H1 (cell line): ENCODE measurements at regions not wholly inside any gene's neighbourhood (a gene's known extent, or its start where the extent isn't known, plus 50 kb on each side); places are given as distances from the start of the nearest gene placed in this dataset.

ENCODE experiments used
- CTCF ChIA-PET: fragments of 300-600 bp; sonication (Branson Sonifier 250); formaldehyde crosslinking; loops from one replicate; lab custom pipeline; 2021; ENCODE audit not compliant: partially characterized antibody; lab: Charles Lee
- POLR2A ChIA-PET: fragments of 300-600 bp; sonication (Branson Sonifier 250); formaldehyde crosslinking; loops from one replicate; lab custom pipeline; 2021; ENCODE audit warnings: inconsistent platforms; ENCODE audit not compliant: partially characterized antibody; lab: Charles Lee
- DNase-seq, 2 experiments: peaks; one replicate each; pipeline versions ENCODE4 v3.0.0 to v3.0.0-alpha.2; 2010 to 2022; ENCODE audit warnings: low spot score in 2 of 2, low read depth in 1 of 2, mixed read lengths in 1 of 2
- FAIRE-seq: peaks from 2 replicates; lab custom pipeline; 2011; peaks lifted over from hg19 to GRCh38; lab: Jason Lieb, UNC
- H2AFZ ChIP-seq: 2 replicates; pipeline ENCODE4 v1.8.1; 2012; ENCODE audit warnings: low read length, inconsistent platforms
- H2AK5ac ChIP-seq: 2 replicates; pipeline ENCODE4 v1.6.1; 2013; ENCODE audit warnings: low read depth, low read length
- H2BK120ac ChIP-seq: replicated peaks from 2 replicates; pipeline ENCODE3; 2013; ENCODE audit warnings: low read depth, low read length, inconsistent platforms
- H2BK12ac ChIP-seq: 2 replicates; pipeline ENCODE4 v1.6.1; 2013; ENCODE audit warnings: low read depth, low read length
- H2BK15ac ChIP-seq: 2 replicates; pipeline ENCODE4 v1.6.1; 2013; ENCODE audit warnings: low read length
- H2BK20ac ChIP-seq: 2 replicates; pipeline ENCODE4 v1.6.1; 2013; ENCODE audit warnings: low read length
- H2BK5ac ChIP-seq: 2 replicates; pipeline ENCODE4 v1.6.1; 2013; ENCODE audit warnings: low read depth, low read length
- H3K14ac ChIP-seq: 2 replicates; pipeline ENCODE4 v1.6.1; 2013; ENCODE audit warnings: inconsistent platforms; ENCODE audit not compliant: insufficient read length
- H3K18ac ChIP-seq: 2 replicates; pipeline ENCODE4 v1.6.1; 2013; ENCODE audit warnings: low read length; ENCODE audit errors: extremely low read depth
- H3K23ac ChIP-seq: 2 replicates; pipeline ENCODE4 v1.6.1; 2013; ENCODE audit warnings: inconsistent platforms; ENCODE audit not compliant: insufficient read length
- H3K23me2 ChIP-seq: 2 replicates; pipeline ENCODE4 v1.6.1; 2013; ENCODE audit warnings: low read depth, low read length
- H3K27ac ChIP-seq: 2 replicates; pipeline ENCODE4 v1.6.1; 2011; ENCODE audit warnings: low read depth, low read length, inconsistent platforms
- H3K27me3 ChIP-seq, 4 experiments: replicated peaks in 1 of 4; 1 replicate in 1 of 4; 2 replicates in 3 of 4; pipeline versions ENCODE4 v1.6.1 to v1.8.1; 2011 to 2013; ENCODE audit warnings: low read length in 3 of 4, mild to moderate bottlenecking in 3 of 4, inconsistent platforms in 2 of 4, mixed read lengths in 2 of 4, moderate library complexity in 1 of 4; ENCODE audit not compliant: control insufficient read depth in 3 of 4, insufficient read depth in 3 of 4; ENCODE audit errors: extremely low read depth in 1 of 4
- H3K36me3 ChIP-seq, 4 experiments: 2 replicates each; pipeline versions ENCODE4 v1.6.1 to v1.8.1; 2011 to 2013; ENCODE audit warnings: mild to moderate bottlenecking in 4 of 4, low read length in 3 of 4, moderate library complexity in 2 of 4, control low read depth in 1 of 4, inconsistent platforms in 1 of 4; ENCODE audit not compliant: insufficient read depth in 4 of 4, control insufficient read depth in 2 of 4
- H3K4ac ChIP-seq: replicated peaks from 2 replicates; pipeline ENCODE3; 2013; ENCODE audit warnings: low read length, low read depth, mixed read lengths, inconsistent platforms; ENCODE audit not compliant: insufficient read length
- H3K4me1 ChIP-seq, 4 experiments: replicated peaks in 1 of 4; 1 replicate in 1 of 4; 2 replicates in 3 of 4; pipeline versions ENCODE4 v1.6.1 to v1.8.1; 2011 to 2013; ENCODE audit warnings: low read length in 3 of 4, inconsistent platforms in 2 of 4, mixed read lengths in 1 of 4; ENCODE audit not compliant: insufficient read depth in 4 of 4, control insufficient read depth in 3 of 4
- H3K4me2 ChIP-seq, 2 experiments: 2 replicates each; pipeline versions ENCODE4 v1.6.1 to v1.8.1; 2011 to 2013; ENCODE audit warnings: low read depth in 2 of 2, low read length in 2 of 2, control low read depth in 1 of 2, inconsistent platforms in 1 of 2, mild to moderate bottlenecking in 1 of 2; ENCODE audit not compliant: insufficient read depth in 1 of 2
- H3K4me3 ChIP-seq, 4 experiments: fragments of 200-600, 300-600 bp in 1 of 4; sonication (generic), shearing (Covaris generic), sonication (Bioruptor Twin) in 1 of 4; 2 replicates each; pipeline versions ENCODE4 v1.5.1 to v1.8.1; 2011 to 2016; ENCODE audit warnings: low read length in 4 of 4, low read depth in 3 of 4, control low read depth in 2 of 4, inconsistent platforms in 2 of 4, mild to moderate bottlenecking in 2 of 4, mixed read lengths in 1 of 4, moderate library complexity in 1 of 4; ENCODE audit not compliant: insufficient read depth in 2 of 4; ENCODE audit errors: extremely low read depth in 1 of 4
- H3K56ac ChIP-seq: replicated peaks from 2 replicates; pipeline ENCODE3; 2013; ENCODE audit warnings: low read depth, mild to moderate bottlenecking, mixed read lengths, low read length, inconsistent platforms; ENCODE audit not compliant: insufficient read length
- H3K79me1 ChIP-seq: 2 replicates; pipeline ENCODE4 v1.6.1; 2013; ENCODE audit warnings: low read depth, low read length, control low read depth
- H3K79me2 ChIP-seq, 2 experiments: 2 replicates each; pipeline versions ENCODE4 v1.6.1 to v1.8.1; 2012 to 2013; ENCODE audit warnings: low read length in 2 of 2, mild to moderate bottlenecking in 2 of 2, inconsistent platforms in 1 of 2; ENCODE audit not compliant: insufficient read depth in 2 of 2, control insufficient read depth in 1 of 2
- H3K9ac ChIP-seq, 4 experiments: replicated peaks in 1 of 4; 1 replicate in 1 of 4; 2 replicates in 3 of 4; pipeline versions ENCODE4 v1.6.1 to v1.8.1; 2011 to 2013; ENCODE audit warnings: low read depth in 3 of 4, low read length in 3 of 4, control low read depth in 2 of 4, mild to moderate bottlenecking in 2 of 4, moderate library complexity in 2 of 4, inconsistent platforms in 1 of 4; ENCODE audit errors: extremely low read depth in 1 of 4
- H3K9me3 ChIP-seq, 2 experiments: 2 replicates each; pipeline versions ENCODE4 v1.6.1 to v1.8.1; 2012 to 2013; ENCODE audit warnings: mild to moderate bottlenecking in 2 of 2, moderate library complexity in 2 of 2, control low read depth in 1 of 2, inconsistent platforms in 1 of 2, low read depth in 1 of 2, low read length in 1 of 2, mixed read lengths in 1 of 2; ENCODE audit not compliant: insufficient read depth in 2 of 2
- H4K20me1 ChIP-seq, 2 experiments: replicated peaks in 1 of 2; 2 replicates each; pipeline versions ENCODE3 to v1.8.1; 2011 to 2013; ENCODE audit warnings: inconsistent platforms in 2 of 2, low read length in 2 of 2, mild to moderate bottlenecking in 1 of 2; ENCODE audit not compliant: insufficient read depth in 2 of 2, control insufficient read depth in 1 of 2
- H4K5ac ChIP-seq: 2 replicates; pipeline ENCODE4 v1.6.1; 2013; ENCODE audit warnings: low read length, low read depth, mixed read lengths, inconsistent platforms; ENCODE audit not compliant: insufficient read length
- H4K8ac ChIP-seq: 2 replicates; pipeline ENCODE4 v1.8.0; 2013; ENCODE audit warnings: mild to moderate bottlenecking, moderate library complexity, low read length, inconsistent platforms; ENCODE audit not compliant: insufficient read depth; ENCODE audit errors: extremely low read depth
- H4K91ac ChIP-seq: replicated peaks from 2 replicates; pipeline ENCODE3; 2013; ENCODE audit warnings: low read length, mixed read lengths, inconsistent platforms; ENCODE audit not compliant: insufficient read length
- ASH2L ChIP-seq: fragments of 200-600, 300-600 bp; sonication (generic); IDR thresholded peaks from one replicate; pipeline ENCODE4 v1.7.1; 2017; ENCODE audit warnings: low read length
- CHD1 ChIP-seq: IDR thresholded peaks from 2 replicates; pipeline ENCODE4 v1.6.1; 2012; ENCODE audit warnings: low read depth, low read length, improper control_type of control experiment
- GABPA ChIP-seq: IDR thresholded peaks from 2 replicates; pipeline ENCODE4 v1.6.1; 2011; ENCODE audit warnings: mild to moderate bottlenecking, low read length, moderate library complexity, borderline replicate concordance; ENCODE audit not compliant: insufficient read depth
- JUND ChIP-seq: IDR thresholded peaks from 2 replicates; pipeline ENCODE4 v1.6.1; 2011; ENCODE audit warnings: mild to moderate bottlenecking, improper control_type of control experiment, low read length
- SP2 ChIP-seq: IDR thresholded peaks from 2 replicates; pipeline ENCODE4 v1.6.1; 2012; ENCODE audit warnings: mild to moderate bottlenecking, low read length, inconsistent platforms
- WGBS, 2 experiments: shearing (Covaris generic) in 1 of 2; methylation state at CpG; one replicate each; pipeline versions ENCODE4 v1.1.6 to v1.1.7; 2013 to 2015; ENCODE audit warnings: low lambda C conversion rate in 2 of 2, mixed read lengths in 2 of 2, inconsistent platforms in 1 of 2, low coverage in 1 of 2, missing lambda C conversion rate in 1 of 2; ENCODE audit not compliant: insufficient replicate concordance in 2 of 2, insufficient coverage in 1 of 2, insufficient read length in 1 of 2; ENCODE audit errors: extremely low coverage in 1 of 2, missing lambda C conversion rate in 1 of 2; 5-methylcytosine and 5-hydroxymethylcytosine counted together
- TF ChIP-seq, protein P1 (sequence below): IDR thresholded peaks from 2 replicates; pipeline ENCODE4 v1.6.1; 2012; ENCODE audit warnings: inconsistent platforms

DNA sequence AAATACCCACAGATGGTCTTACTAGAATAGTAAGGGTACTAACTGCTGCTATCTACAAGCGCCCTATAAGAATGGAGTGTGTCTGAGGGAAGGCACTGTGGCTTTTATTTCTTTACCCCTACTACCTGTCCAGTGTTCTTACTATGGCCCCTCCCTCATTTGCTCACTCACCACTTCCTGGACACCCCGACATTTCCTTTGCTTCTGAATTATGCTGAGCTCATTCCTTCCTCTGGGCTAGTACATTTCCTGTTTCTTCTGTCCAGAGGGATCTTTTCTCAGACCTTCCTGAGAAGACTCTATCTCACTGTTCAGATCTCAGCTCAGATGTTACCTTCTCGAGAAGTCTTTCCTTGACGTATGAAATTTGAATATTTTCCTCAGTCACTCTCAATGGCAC lies 192.1 kb upstream of the DAB1 start:
- no peak overlapping the region for H2BK15ac ChIP-seq
- no peak overlapping the region for H3K27ac ChIP-seq
- 93% methylated on average over 4 of the region's 4 CpGs; no CpG with 5 or more reads in 1 of the 2 experiments for WGBS, 2 experiments

More for the DNA sequence above, 192.1 kb upstream of the DAB1 start:
- Histone ChIP-seq H3K14ac (no peak overlapping the region), H2BK12ac (no peak overlapping the region), H3K23ac (no peak overlapping the region), H3K79me1 (no peaks in the 10 kb centered on the region), H4K5ac (no peak overlapping the region), H3K36me3 (no peaks in the 10 kb centered on the region), H3K4me1 (peaks cover 0 to 5% (median 0%) of the 10 kb centered on the region in 4 experiments; a peak in 2 of 7 replicates), H2AFZ (no peak overlapping the region), H3K18ac (no peak overlapping the region), H3K9me3 (no peaks in the 10 kb centered on the region), H4K91ac (no peak overlapping the region), H3K4me2 (no peak overlapping the region), H3K9ac (no peak overlapping the region), H3K56ac (no peak overlapping the region), H3K4me3 (no peak overlapping the region), H4K8ac (no peak overlapping the region), H2AK5ac (no peak overlapping the region), H3K79me2 (no peaks in the 10 kb centered on the region), H4K20me1 (no peaks in the 10 kb centered on the region), H2BK20ac (no peak overlapping the region), H3K27me3 (no peaks in the 10 kb centered on the region), H2BK5ac (no peak overlapping the region), H3K4ac (no peak overlapping the region), H2BK120ac (no peak overlapping the region), H3K23me2 (peaks cover 2% of the 10 kb centered on the region; the same call in 1 of the 2 replicates)
- CTCF ChIA-PET = interaction anchor here (0.6 to 1.4 kb wide), 2 partner anchors 15 to 92 kb away, joined by 3 to 6 read pairs; no protein-coding TSS in a partner anchor
- DNase-seq (no peak), FAIRE-seq (no peak)
- no peak for TF ChIP-seq JUND
- no peak for TF ChIP-seq CHD1
- TF ChIP-seq SP2 = no peak
- TF ChIP-seq, protein P1, sequence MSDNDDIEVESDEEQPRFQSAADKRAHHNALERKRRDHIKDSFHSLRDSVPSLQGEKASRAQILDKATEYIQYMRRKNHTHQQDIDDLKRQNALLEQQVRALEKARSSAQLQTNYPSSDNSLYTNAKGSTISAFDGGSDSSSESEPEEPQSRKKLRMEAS = no peak
- TF ChIP-seq GABPA = no peak
- no peak for TF ChIP-seq ASH2L
- POLR2A ChIA-PET = interaction anchor here (1.3 kb wide), 1 partner anchor 15 kb away, joined by 3 read pairs; no protein-coding TSS in a partner anchor
